ENCODE measurements at regions not wholly inside any gene's neighbourhood (a gene's known extent, or its start where the extent isn't known, plus 50 kb on each side); places are given as distances from the start of the nearest gene placed in this dataset.

DNA sequence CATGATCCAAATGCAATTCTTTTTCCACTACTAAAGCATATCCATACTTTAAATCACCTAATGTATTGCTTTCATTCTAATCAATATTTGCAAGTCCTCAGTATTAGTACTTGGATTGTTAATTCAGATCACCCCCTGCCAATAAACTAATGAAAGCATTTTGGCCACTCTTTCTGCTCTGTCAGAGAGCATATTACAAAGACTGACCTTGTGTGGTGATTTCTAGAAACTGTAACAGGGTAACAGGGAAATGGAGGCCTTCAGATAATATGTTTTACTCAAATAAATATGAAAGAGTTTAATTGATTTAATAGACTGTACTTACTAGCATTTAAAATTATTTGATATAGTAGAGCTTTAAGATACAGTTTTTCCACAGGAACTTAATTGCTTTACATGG lies 453.0 kb downstream of the KCNJ3 start:
- TF ChIP-seq POLR2AphosphoS5 (IDR thresholded peaks at IDR 0.05; ENCODE audit: control insufficient read depth, insufficient read depth, low read depth, low read length) = no peak
- no peak for TF ChIP-seq HNRNPL (IDR thresholded peaks at IDR 0.05; ENCODE audit: low read depth, low read length)
- TF ChIP-seq HDAC2 (IDR thresholded peaks at IDR 0.05) = no peak
- TF ChIP-seq, protein P1, sequence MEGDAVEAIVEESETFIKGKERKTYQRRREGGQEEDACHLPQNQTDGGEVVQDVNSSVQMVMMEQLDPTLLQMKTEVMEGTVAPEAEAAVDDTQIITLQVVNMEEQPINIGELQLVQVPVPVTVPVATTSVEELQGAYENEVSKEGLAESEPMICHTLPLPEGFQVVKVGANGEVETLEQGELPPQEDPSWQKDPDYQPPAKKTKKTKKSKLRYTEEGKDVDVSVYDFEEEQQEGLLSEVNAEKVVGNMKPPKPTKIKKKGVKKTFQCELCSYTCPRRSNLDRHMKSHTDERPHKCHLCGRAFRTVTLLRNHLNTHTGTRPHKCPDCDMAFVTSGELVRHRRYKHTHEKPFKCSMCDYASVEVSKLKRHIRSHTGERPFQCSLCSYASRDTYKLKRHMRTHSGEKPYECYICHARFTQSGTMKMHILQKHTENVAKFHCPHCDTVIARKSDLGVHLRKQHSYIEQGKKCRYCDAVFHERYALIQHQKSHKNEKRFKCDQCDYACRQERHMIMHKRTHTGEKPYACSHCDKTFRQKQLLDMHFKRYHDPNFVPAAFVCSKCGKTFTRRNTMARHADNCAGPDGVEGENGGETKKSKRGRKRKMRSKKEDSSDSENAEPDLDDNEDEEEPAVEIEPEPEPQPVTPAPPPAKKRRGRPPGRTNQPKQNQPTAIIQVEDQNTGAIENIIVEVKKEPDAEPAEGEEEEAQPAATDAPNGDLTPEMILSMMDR (IDR thresholded peaks at IDR 0.05 in 2 of 3, conservative IDR thresholded peaks at IDR 0.05 in 1 of 3; ENCODE audit: insufficient read depth in 2 of 3, low read depth in 1 of 3, low read length in 3 of 3) = no peak
- TF ChIP-seq, protein P2, sequence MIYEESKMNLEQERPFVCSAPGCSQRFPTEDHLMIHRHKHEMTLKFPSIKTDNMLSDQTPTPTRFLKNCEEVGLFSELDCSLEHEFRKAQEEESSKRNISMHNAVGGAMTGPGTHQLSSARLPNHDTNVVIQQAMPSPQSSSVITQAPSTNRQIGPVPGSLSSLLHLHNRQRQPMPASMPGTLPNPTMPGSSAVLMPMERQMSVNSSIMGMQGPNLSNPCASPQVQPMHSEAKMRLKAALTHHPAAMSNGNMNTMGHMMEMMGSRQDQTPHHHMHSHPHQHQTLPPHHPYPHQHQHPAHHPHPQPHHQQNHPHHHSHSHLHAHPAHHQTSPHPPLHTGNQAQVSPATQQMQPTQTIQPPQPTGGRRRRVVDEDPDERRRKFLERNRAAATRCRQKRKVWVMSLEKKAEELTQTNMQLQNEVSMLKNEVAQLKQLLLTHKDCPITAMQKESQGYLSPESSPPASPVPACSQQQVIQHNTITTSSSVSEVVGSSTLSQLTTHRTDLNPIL (CRISPR knock-in tag; IDR thresholded peaks at IDR 0.05) = no peak
- no peak for TF ChIP-seq CBX8 (IDR thresholded peaks at IDR 0.05; ENCODE audit: borderline replicate concordance, extremely low read depth, low read depth, low read length, poor library complexity, severe bottlenecking)
- no peak for TF ChIP-seq PPARD (CRISPR knock-in tag; IDR thresholded peaks at IDR 0.05)

All from K562 (cell line).